ENCODE measurements at regions not wholly inside any gene's neighbourhood (a gene's known extent, or its start where the extent isn't known, plus 50 kb on each side); places are given as distances from the start of the nearest gene placed in this dataset.

DNA sequence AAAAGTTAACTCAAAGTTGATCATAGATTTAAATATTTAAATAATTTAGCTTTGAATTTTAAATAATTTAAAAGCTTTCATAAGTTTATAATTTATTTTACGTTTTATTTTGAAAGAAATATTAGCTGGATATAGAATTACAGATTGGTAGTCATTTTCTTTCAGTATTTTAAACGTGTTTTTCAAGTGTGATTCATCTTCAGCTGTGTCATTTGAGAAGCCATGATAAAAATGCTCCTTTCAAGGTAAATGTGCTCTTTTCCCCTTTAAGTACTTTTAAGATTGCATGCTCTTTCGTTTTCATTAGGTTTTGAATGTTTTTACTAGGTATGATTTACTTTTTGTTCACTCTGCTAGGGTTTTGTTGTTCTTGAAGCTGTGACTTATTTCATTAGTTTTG lies 116.8 kb upstream of the FIGN start:
- Histone ChIP-seq H3K36me3 (no peaks in the 10 kb centered on the region), H3K4me3 (no peak overlapping the region), H3K27me3 (no peaks in the 10 kb centered on the region), H3K9me3 (no peaks in the 10 kb centered on the region), H3K27ac (no peak overlapping the region), H3K4me1 (no peaks in the 10 kb centered on the region)
- intact Hi-C loops (cut with DNase I; ENCODE audit: low total_unique reads): no loop called here
- no peak for DNase-seq (ENCODE audit: low spot score in 2 of 2)
- TF ChIP-seq CTCF (IDR thresholded peaks at IDR 0.05) (no peak), POLR2AphosphoS5 (IDR thresholded peaks at IDR 0.05) (no peak), POLR2A (IDR thresholded peaks at IDR 0.05) (no peak)

GRCh38 chr2:163849756-163850435 lies 114.1 kb upstream of the FIGN start:
- Histone ChIP-seq H3K4me3 (no peak overlapping the region), H3K36me3 (no peaks in the 10 kb centered on the region), H3K9me3 (no peaks in the 10 kb centered on the region), H3K27ac (no peak overlapping the region), H3K27me3 (no peaks in the 10 kb centered on the region), H3K4me1 (no peaks in the 10 kb centered on the region)
- TF ChIP-seq CTCF (IDR thresholded peaks at IDR 0.05) (no peak), POLR2A (IDR thresholded peaks at IDR 0.05) (no peak), POLR2AphosphoS5 (IDR thresholded peaks at IDR 0.05) (no peak)
- intact Hi-C loops (cut with DNase I; ENCODE audit: low total_unique reads): no loop called here
- no peak for DNase-seq (ENCODE audit: low spot score in 2 of 2)

- H3K27ac ChIP-seq: no peak overlapping the region
- no peaks in the 10 kb centered on the region for H3K36me3 ChIP-seq
- TF ChIP-seq POLR2AphosphoS5 (IDR thresholded peaks at IDR 0.05) (no peak), POLR2A (IDR thresholded peaks at IDR 0.05) (no peak), CTCF (IDR thresholded peaks at IDR 0.05) (no peak)
- no peak for DNase-seq (ENCODE audit: low spot score in 2 of 2)
- H3K4me1 ChIP-seq: no peaks in the 10 kb centered on the region
- no peaks in the 10 kb centered on the region for H3K27me3 ChIP-seq
- no peaks in the 10 kb centered on the region for H3K9me3 ChIP-seq
- no peak overlapping the region for H3K4me3 ChIP-seq
- intact Hi-C loops (cut with DNase I; ENCODE audit: low total_unique reads): loop anchor here (10.0 kb wide), 1 partner anchor 1326 kb away; no protein-coding TSS in a partner anchor
These were observed 103.1 kb upstream of the FIGN start for GRCh38 chr2:163838890-163839289.

GRCh38 chr2:163836167-163836566 lies 100.4 kb upstream of the FIGN start:
- no peaks in the 10 kb centered on the region for H3K9me3 ChIP-seq
- no peak for DNase-seq (ENCODE audit: low spot score in 2 of 2)
- no peaks in the 10 kb centered on the region for H3K4me1 ChIP-seq
- H3K27ac ChIP-seq: no peak overlapping the region
- H3K36me3 ChIP-seq: no peaks in the 10 kb centered on the region
- TF ChIP-seq POLR2AphosphoS5 (IDR thresholded peaks at IDR 0.05) (no peak), POLR2A (IDR thresholded peaks at IDR 0.05) (no peak), CTCF (IDR thresholded peaks at IDR 0.05) (no peak)
- H3K27me3 ChIP-seq: no peaks in the 10 kb centered on the region
- intact Hi-C loops (cut with DNase I; ENCODE audit: low total_unique reads): loop anchor here (10.0 kb wide), 1 partner anchor 1329 kb away; no protein-coding TSS in a partner anchor
- no peak overlapping the region for H3K4me3 ChIP-seq

DNA sequence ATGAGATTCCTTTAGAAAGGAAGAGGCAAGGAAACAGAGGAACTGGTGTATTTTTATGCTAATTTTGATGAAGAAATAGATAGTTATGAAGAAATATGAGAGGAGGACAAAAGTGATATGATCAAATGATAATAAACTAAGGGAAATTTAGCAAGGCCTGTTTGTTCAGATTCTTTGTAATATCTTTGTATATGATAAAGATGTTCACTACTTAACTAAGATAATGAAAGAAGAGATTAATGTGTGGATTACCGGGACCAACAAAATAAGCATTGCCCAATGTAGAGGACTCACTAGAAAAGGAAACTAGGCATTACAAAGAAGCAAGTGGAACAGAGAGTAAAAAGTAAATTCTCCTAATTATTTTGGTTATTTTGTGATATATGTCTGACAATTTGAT lies 99.0 kb upstream of the FIGN start:
- Histone ChIP-seq H3K36me3 (no peaks in the 10 kb centered on the region), H3K4me3 (no peak overlapping the region), H3K4me1 (no peaks in the 10 kb centered on the region), H3K27ac (no peak overlapping the region), H3K9me3 (no peaks in the 10 kb centered on the region), H3K27me3 (no peaks in the 10 kb centered on the region)
- DNase-seq (ENCODE audit: low spot score in 2 of 2): no peak
- TF ChIP-seq CTCF (IDR thresholded peaks at IDR 0.05) (no peak), POLR2A (IDR thresholded peaks at IDR 0.05) (no peak), POLR2AphosphoS5 (IDR thresholded peaks at IDR 0.05) (no peak)
- intact Hi-C loops (cut with DNase I; ENCODE audit: low total_unique reads): loop anchor here (10.0 kb wide), 1 partner anchor 1330 kb away; no protein-coding TSS in a partner anchor
